NCI-H82 treated with DMSO at 0.1 percent for 48 hours (cell line): ENCODE measurements at regions not wholly inside any gene's neighbourhood (a gene's known extent, or its start where the extent isn't known, plus 50 kb on each side); places are given as distances from the start of the nearest gene placed in this dataset.

Experiments
- DNase-seq: peaks from one replicate; lab custom pipeline; 2025; ENCODE audit not compliant: unreplicated experiment; lab: John Stamatoyannopoulos, UW

DNA sequence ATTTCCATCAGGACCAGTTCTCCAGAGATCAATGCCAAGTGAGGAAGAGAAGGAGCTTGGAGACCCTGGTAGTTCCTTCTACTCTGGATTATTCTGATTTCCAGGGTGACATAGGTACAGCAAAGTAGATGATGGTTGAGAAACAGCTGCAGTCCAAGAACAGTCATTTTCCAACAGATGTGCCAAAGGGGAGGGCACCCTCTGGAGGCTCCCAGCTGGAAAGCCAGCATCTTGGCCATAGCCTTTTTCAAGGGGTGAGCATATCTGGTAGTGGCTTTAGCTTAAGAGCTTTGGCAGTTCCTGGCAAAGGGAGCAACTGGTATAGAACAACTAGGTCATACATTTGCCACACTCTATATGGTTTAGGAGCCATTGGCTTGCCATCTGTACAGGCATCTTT is 492.7 kb downstream of the RASEF start:
- DNase-seq = no peak

DNA sequence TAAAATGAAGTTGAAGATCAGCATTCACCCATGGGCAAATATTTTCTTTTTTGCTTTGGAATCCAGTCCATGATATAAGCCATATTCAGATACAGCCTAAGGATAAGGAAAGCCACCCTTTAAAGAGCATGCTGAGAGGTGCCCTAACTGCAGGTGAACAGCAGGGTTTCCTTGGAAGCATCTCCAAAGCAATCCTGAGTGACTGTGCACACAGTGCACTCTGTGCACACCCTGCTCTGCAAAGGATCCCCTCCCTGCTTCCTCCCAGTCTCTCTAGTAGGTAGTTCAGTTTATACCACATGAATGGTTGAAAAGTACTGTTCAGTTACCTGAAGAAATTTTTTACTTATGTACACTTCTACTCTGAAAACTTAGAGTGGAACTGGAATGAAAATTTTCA is 491.4 kb downstream of the RASEF start:
- DNase-seq = no peak

DNA sequence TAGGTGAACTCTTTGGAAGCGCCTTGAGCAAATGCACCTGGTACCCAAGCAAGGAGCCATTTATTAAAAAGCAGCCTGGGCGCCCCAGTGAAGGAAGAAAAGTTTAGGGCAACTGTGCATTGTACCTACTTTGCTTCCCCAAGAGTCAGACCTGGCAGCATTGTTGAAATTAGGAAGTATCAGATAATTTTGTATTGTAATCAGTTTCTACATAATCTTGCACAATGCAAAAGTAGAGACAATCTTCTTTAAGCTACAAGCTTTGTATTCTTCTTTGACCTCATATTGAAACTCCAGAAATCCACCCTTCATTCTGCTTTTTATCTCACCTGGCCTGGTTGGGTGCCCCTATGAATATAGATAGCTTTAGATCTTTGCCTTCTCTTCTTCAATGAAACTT is 490.8 kb downstream of the RASEF start:
- DNase-seq = no peak

DNA sequence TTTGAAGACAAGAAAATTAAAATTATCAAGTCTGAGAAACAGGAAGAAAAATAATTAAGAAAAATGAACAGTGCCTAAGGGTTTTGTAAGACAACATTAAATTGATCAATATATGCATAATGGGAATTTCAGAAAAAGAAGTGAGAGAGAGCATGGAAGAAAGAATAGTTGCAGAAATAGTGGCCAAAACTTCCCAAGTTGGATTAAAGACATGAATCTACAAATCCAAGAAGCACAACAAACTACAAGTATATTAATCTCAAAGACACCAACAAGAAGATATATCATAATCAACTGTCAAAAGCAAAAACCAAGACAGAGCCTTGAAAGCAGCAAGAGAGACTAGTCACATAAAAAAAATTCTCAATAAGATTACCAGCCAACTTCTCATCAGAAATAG is 488.0 kb downstream of the RASEF start:
- DNase-seq = no peak

DNA sequence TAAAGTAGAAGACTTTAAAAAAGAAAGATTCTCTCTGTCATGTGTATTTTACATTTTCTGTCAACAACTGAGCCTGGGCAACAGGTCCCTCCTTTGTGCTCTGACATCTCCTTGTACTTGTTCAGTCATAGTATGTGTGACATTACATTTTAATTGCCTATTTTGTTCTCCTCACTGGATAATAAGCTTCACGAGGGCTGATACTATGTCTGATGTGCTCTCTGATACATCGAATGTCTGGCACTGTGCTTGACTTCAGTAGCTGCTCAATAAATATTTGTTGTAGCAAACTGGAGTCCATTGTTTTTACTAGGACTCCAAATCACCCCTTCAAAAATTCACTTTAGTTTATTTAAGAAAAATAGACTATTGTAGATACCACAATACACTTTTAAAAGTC is 482.0 kb downstream of the RASEF start:
- no peak for DNase-seq

DNA sequence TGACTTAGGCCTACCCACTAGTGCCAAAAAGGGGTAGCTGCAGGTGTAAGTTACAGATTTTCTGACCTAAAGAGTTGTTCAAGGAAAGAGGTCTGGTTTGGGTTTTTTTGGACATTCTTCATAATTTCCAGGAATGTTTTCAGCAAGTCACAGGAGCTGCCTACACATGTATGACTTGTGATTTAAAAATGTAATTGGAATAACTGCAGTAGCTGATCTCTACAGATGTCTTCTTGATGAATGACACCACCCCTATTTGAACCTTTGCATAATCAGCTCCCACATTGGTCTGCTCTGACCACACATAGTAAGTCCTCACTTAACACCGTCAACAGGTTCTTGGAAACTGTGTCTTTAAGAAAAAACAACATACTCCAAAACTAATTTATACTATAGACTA is 481.4 kb downstream of the RASEF start:
- DNase-seq = no peak

DNA sequence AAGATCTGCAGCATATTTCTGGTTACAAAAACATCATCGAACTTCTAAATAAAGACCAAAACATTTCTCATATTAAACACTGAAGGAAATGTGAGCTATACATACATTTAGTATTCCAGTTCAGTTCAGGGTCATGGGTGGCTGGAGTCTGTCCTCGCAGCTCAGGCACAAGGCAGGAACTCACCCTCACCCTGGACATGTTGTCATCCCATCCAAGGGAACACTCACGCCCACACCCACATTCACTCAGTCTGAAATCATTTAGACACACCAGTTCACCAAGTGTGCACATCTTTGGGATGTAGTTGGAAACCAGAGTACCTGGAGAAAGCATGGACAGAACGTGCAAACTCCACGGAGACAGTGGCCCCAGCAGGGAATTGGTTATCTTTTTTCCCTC is 481.0 kb downstream of the RASEF start:
- no peak for DNase-seq

DNA sequence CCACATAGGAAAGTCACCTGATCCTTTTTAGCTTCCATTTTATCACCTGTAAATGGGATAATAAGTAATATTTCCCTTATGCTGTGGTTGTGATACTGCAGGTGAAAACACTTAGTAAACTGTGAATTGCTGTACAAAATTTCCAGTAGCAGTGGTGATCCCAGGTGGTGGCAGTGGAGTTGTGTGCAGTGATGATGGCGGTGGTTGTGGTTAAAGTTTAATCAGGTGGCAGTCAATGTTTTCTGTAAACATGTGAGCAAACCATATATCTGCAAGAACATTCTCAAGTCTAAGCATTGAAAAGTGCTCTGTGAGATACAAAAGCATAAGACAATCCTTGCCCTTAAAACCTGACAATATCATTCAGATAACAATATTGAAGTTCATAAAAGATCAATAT is 480.2 kb downstream of the RASEF start:
- DNase-seq = no peak

DNA sequence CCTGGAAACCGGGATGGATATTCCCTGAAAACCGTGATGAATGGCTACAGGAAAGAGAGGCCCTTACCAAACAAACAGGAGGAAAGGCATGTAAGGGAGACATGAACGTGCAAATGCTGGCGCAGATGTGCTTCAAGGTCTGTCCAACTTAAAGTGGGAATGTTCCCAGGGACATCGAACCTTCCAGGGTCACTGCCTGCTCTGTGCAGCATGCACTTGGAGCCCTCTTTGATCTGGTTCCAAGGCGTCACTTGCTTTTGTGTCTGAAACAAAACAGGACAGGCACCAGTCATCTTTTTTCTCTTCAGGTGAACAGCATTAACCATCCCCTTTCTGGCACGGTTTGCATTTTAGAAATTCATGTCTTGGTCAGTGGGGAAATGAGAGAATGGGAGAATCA is 479.4 kb downstream of the RASEF start:
- no peak for DNase-seq

DNA sequence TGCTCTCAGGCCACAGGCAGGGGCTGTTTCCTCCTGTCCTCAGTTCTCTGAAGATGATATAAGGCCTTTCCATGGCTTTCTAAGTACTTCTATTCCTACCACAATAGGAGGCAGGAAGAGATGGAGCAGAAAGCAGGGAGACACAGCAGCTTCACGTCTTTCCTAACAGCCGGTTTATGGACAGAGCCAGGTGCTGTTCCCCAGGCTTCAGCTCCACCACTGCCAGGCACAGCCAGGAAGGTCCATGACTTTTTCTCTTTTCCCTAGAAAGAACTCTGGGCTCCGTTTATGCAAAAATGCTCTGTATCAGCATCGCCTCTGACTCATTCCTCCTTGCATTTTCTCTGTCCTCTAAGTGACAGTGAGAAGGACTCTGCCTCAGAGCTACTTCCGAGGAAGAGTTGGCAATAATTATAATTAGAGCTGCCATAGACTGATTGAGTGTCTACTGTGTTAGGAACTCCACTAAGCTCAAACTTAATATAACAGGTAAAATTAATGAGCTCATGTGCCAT is 478.5 kb downstream of the RASEF start:
- DNase-seq = no peak

DNA sequence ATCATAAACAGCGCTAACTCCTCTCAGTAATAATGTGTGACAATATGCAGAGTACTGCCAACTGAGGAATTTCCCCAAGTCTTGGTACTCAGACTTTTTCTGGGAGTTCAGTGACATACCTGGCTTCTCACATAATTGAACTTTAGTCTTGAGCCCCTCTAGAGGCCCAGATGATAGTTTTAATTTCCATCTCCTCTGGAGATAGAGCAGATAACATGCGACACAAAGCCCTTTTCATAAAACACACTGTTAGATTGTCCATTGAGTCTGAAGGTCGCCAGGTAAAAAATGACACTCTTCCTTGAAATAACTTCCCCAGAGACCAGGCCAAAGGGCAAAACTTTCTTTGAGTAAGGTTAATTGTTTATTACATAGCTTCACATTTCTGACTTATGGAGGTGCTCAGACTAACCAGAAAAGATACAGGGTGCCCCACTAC is 476.0 kb downstream of the RASEF start:
- no peak for DNase-seq

DNA sequence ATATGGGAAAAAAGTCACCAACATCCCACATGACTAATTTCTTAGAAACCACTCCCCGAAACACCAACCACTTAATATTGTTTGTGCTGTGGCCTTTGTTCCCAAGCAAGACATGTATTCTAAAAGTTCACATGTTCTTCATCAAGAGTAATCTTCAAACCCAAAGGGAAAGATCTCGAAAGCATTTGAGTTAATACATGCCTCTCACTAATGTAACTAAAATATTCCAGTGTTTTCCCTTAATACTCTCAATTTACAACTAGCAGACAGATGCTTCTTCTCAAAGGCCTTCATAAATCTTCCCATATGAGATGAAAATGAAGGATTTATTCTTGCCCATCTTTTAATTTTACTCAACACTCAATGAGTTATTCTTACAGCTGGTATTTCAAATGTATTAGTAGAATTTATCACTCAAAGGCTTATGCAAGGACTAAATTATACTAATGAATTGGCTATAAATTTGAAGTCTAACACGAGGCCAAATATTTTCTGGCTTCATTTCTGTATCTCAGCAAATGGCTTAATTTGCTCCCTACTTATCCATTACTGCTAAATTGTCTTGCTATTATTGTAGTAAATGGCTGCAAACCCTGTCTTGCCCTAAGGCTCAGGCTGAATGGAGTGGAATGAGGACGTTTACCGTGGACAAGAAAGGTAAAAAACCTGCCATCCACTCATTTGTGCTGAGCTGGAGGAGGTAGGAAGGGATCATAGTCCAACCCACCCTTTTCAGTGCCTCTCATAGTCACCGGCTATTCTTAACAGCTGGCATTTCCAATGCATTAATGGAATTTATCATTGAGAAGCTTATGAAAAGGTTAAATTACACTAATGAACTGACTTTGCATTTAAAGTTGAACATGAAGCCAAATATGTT is 474.4 kb downstream of the RASEF start:
- no peak for DNase-seq

DNA sequence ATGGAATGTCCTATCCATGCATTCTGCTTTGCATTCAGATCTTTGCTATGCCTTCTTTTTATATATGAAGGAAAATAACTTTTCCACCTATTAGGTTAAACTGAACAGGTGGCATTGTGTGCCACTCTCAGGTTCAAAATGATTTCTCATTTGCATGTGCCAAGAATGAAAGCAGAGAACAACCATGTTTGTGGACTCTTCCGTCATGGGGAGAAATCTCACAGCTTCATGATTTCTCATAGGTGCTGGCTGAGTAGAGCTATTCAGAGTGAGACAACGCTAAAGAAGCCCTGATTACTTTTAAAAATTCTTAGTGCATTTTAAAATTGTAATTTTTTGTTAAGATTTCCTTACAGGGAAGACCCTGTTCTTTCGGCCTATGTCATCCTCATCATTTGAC is 472.1 kb downstream of the RASEF start:
- no peak for DNase-seq

DNA sequence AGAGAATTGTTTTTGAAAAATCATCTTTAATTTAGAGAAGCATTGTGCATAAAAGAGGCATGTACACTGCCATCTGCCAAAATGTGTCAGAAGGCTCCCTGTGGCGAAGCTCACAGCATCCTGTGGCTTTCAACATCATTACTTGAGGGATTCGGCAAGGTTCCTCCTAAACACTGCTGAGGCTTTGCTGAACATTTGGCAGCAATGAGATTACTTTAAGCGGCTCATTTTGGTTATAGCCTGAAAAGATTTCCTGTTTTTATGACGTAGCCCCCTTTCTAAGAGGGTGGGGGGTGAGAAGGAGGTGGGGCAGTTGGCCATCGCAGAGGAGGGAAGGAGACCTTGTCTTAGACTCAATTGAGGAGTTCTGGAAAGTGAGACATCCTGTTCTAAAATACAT is 469.4 kb downstream of the RASEF start:
- peak; percentile 67 for DNase-seq

DNA sequence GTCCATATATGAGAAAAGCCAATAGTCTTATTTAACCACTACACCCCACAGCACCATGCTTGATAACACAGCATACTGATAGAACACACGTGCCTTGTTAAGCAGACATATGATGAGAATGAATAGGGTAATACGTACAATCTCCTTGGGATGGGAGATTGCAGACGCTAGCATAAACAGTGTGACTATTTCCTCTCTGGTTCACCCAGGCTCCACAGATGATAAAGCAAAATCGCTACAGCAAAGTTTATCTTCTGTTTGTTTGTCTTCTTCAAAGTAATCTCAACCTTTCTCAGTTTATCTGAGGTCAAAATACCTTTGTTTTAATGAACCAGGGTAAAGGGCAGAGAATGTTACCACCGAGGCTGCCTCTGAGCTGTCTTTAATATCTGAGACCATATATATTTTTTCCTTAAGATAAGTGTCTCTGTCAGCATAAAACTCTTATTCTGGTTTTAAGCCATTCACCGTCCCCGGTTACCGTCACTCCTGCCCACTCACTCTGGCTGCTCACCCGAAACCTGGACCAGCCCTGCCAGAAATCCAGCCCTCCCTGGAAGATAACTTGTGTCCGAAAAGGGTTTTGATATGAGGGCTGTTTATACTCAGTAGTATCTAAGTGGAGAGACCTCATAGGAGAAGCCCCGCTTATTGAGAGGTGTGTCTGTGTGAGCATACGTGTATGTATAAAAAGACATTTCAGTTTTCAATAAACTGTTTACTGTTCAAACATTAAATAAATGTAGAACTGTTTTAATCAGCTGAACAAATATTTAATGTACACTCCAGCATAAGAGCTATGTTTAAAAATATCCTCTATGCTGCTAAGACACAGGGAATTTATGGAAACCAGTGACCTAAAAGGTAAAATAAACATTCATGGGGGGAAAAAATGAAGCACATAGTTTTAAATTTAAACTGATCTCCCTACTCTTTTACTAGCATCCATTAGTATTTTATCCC is 465.4 kb downstream of the RASEF start:
- DNase-seq = no peak

DNA sequence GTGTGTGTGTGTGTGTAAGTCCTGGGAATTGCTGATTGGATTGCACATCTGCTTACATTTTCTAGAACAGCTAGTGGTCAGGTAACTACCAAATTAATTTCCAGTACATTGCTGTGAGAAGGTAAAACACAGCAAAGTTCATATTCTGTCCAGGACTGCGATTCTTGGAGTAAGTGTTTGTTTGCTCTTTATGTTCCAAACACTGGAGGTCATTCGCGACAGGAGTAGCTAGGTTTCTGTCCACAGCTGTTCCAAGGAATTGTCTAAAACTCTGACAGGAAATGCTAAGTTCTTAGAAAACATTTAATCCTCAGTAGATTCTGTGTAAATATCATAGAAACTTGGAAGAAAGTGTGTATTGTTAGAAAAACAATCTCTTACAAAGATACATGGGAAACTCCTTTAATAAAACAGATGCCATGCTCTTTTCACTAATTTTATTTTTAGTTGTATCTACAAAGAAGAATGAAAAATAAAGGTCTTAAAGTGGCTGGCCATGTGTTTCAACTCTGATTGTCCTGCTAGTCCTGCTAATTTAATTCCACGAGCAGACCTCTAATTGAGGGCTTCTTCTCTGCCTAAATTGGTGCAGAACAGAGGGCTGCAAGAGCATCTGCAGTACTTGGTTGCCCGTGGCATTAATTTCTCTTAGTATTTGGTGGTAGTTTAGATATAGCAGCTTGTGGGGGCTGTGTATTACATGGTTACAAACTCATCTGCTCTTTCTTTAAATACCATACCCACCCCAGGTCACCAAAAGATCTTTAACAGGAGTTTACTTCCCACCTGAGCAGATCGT is 464.5 kb downstream of the RASEF start:
- no peak for DNase-seq

DNA sequence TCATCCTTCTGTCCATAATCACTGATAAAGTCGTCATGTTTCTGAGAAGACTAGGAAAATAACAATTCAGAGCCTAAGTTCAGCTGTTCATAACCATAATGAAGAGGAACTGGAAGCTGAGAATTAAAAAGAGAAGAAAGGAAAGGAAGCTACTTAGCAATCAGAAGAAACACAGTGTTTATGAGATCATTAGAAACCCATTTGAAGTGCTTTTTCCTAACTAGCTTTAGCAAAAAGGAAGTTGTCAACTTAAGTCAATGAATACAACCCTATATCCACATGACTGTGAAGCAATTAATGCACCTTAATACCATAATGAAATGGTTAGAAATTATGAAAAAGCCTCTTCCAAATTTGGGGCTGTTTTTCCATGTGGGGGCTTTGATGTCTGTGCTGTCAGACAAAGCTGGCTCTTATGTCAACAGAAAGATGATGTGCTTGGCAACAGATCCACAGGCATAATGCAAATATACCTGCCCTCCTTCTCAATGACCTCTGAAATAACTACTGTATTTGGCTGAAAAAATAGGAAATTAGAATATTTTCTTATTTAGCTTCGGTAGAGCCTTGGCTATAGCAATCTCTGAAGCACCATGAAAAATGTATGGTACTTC is 463.5 kb downstream of the RASEF start:
- DNase-seq = no peak

DNA sequence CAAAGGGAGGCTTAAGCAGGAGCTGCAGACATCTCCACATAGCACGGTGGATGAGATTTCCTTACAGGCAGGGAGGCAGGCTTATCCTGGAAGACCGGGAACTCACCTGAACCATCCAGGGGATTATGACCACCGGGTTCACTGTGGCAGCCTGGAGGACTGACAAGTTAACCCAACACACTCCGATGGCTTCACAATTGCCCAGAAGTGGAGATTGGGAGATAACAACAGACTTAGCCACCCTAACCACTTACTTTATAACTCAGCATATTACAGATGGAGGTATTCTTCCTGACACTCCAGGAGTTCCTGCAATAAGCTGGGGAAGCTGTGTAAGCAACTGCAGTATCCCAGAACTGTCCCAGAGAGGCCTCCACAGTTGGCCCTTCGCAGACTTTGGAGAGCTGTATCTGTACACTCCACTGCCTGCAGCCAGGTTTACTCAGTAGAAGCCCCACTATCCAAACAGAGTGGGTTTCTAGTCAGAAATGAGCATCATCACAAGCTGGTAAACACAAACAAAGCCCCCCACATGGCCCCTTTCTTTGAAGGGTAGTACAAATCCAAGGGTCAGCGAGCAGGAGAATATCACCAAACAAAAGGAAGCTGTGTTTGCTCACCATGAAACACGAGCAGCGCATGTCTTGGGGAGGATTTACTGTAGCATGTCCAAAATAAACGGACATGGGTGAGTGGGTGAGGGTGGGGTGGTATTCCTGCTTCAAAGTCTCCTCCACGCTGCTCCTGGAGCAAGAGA is 462.2 kb downstream of the RASEF start:
- no peak for DNase-seq

DNA sequence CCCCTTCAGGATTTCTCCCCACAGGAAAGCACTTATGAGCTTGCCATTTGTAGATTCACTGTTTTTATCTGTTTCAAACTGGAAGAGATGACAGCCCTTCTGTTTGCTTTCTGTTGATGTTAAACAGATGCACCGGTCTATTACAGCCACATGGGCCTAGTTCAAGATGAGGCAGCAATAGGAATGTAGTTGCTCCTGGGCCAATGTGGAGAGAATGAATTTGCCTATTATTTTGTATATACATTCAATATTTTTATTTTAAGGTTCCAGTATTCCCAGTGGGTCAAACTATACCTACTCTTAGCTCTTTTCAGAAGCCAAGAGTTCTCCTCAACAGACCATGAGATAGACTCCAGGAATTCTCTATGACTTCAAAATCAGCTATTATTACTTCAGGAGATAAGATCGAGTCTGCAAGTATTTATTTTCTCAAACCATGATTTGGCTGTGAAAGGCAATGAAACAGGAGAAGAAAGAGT is 461.6 kb downstream of the RASEF start:
- no peak for DNase-seq
